GM19463 (cell line): ENCODE measurements at regions not wholly inside any gene's neighbourhood (a gene's known extent, or its start where the extent isn't known, plus 50 kb on each side); places are given as distances from the start of the nearest gene placed in this dataset.

Experiments used
- ATAC-seq: cut with Tn5 transposase; IDR thresholded peaks from one replicate; pipeline ENCODE4 v1.9.1; 2021; ENCODE audit warnings: mild to moderate bottlenecking, moderate library complexity; ENCODE audit not compliant: unreplicated experiment

GRCh38 chr5:88489364-88489763 lies 220.7 kb upstream of the TMEM161B start:
- ATAC-seq, result no peak

- no peak for ATAC-seq
These were observed 219.9 kb upstream of the TMEM161B start for GRCh38 chr5:88488561-88488960.

DNA sequence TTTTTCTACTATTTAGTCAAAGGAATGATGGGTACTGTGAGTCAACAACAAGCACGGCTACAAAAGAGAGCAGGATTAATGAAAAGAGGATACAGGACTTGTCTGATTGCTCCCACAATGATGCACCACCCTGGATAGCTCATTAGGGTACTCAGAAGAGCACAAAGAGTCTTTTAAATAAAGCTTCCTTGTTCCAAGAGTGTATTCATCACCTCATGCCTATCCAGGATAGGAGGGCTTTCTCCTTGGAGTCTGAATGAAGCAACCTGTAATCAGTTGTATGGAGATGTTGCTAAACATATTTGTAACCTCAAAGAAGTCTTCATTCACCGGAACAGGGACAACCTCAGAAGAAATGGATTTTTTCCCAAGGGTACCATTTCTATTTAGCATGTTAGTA lies 219.5 kb upstream of the TMEM161B start:
- no peak for ATAC-seq

GRCh38 chr5:88487066-88487465 lies 218.4 kb upstream of the TMEM161B start:
- ATAC-seq, result no peak

DNA sequence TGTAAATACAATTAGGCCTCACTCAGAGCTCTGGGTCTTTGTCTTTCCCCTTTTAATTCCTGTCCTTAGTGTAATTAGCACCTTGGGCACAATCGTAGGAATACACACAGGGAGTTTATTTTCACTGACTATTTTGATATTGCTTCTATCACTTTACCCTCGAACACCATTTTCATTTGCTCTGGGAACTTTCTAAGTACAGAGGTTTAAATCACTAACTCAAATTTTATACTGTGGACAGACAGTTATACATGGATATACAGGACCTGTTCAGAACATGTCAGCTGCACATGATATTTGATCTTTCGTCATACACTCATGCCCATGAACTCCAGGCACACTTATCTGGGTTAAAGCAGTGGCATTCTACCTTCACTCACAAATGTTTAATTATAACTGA lies 217.8 kb upstream of the TMEM161B start:
- no peak for ATAC-seq

DNA sequence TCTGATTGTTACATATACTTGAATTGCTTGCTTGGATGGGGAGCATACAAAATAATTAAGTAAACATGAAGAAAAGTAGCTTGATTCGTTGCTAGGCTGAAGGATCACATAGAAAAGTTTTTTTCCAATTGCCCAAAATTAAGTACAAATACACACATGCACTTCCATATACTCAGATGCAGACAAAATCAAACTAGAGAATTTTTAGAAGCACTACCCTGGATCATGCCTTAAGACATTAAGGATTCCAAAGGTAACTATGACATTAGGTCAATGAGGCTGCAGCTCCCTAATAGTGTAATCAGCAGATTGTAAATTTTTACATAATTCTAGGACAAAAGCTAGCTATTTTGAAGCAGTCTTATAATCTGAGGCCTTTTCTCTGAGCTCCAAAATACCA lies 216.9 kb upstream of the TMEM161B start:
- no peak for ATAC-seq

DNA sequence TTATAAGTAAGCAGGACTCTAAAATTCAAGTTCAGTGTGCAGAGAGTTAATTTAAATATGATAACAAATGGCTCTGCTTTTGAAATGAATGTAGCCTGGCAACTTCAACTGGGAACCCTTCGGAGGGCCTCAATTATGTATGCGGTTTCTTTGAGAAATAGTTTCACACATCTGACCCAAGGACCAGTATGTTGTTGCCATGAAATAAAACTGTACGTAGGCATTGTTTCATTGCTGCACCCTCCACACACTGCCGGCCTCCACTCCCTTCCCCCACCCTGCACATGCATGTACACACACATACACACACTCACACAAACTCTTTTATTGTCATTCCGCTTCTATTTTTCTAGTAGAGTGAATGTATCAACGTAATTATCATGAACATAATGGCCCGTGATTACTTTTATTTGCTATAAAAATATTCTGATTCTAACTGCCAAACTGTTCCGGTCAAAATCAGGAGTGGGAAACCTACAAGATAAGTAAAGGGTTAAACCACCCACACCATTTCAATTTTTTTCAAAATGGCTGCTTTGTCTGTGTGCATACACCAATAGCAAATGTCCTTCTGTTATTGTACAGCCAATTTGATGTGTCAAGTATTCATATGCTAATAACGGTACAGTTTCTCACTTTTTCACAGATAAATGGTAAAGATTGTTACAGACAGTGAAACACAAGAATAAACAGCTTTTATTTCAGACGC lies 215.5 kb upstream of the TMEM161B start:
- no peak for ATAC-seq

DNA sequence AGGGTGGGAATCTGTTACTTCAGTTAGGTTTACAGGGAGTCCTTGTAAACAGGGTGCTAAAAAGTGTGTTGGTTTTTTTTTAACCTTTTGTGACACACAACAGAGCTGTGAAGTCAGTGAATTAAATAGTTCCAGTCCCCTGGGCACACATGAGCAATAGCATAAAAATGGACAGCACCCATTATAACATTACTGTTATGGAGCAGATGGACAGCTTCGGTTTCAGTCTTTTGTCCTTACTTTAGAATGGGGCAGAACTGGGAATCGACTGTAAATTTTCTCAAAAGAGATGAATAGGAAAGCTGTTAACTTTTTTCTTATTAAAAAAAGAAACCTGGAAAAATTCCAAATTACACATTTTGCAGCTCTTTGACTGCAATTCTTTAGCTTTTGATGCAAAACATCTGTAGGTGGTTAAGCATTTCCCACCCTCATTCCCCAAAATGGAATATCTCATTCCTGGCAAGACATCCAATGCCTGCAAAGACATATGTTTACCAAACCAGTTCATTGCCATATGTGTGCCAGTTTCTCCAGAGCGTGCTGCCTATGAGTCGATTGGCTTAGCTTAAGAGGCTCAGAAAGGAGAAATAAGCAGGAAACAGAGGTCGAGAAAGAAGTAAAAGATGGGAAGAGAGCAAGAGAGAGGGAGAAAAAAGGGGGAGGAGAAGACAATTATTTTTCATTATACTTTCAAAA lies 212.3 kb upstream of the TMEM161B start:
- no peak for ATAC-seq

DNA sequence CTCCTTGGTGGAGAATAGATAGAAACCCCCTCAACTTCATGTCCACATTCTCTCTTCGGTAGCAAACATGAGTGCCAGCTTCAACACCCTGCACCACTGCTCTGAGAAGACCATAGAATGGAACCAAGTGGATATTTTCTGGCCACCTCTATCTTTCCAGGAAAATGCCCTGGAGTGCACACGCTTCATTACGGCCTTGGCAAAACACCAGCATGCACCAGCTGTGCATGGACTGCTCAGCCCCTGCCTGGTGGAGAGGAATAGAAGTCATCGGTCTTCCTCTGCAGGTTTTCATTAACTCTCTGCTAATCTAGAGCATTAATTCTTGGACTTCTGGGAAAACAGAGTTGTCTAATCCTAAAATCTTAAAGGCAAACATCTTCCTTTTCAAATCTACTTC lies 211.6 kb upstream of the TMEM161B start:
- no peak for ATAC-seq

GRCh38 chr5:88474574-88474973 lies 205.9 kb upstream of the TMEM161B start:
- no peak for ATAC-seq

DNA sequence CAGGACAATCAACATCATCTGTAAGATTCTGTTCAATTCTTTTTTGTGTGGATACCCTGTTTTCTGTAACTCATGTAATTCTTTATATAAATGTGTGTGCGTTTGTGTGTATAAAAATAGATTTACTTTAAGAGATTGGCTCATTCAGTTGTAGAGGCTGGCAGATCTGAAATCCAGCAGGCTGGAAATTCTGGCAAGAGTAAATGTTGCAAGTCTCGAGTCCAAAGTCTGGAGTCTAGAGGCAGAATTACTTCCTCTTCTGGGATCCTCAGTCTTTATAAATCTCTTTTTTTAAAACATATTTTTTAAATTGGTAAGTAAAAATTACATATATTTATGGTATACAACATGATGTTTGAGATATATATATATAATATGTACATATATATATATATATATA lies 202.1 kb upstream of the TMEM161B start:
- no peak for ATAC-seq

GRCh38 chr5:88459971-88460370 lies 191.3 kb upstream of the TMEM161B start:
- no peak for ATAC-seq

GRCh38 chr5:88452820-88453219 lies 184.2 kb upstream of the TMEM161B start:
- ATAC-seq, result no peak

DNA sequence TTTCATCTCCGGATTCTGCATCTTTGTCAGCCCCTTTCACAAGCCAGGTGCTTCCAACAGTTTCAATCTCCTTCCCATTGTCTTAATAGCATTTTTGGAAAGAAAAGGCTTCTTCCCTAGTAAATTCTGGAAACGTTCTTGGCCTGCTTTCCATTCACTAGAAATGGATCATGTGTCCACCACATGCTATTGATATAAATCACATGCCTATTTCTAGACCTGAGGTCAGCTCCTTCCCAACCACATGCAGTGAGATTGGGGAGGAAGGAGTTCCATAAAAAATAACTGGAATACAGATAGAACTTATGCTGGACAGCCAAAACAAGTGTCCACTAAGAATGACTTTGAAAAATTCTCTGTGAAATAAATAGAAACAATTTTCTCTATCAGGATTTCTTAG lies 181.6 kb upstream of the TMEM161B start:
- ATAC-seq, result no peak

DNA sequence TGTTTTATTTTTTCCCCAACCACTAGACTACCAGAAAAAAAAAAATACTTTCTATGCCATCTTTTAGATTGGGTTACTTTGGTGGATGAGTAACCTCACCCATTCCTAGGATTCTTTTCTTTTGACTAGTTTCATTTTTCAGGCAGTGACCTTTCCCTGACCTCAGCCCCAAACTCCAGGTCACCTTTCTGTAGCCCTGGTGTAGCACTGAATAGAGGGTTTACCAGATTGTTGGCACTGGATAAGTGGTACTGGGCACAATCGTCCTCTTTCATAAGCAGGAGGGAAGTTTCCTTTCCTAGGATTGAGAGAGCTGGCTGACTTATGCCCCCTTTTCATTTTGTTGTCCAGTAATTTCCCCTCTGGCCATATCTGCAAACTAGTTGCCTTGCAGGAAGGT lies 169.4 kb upstream of the TMEM161B start:
- ATAC-seq, result no peak

DNA sequence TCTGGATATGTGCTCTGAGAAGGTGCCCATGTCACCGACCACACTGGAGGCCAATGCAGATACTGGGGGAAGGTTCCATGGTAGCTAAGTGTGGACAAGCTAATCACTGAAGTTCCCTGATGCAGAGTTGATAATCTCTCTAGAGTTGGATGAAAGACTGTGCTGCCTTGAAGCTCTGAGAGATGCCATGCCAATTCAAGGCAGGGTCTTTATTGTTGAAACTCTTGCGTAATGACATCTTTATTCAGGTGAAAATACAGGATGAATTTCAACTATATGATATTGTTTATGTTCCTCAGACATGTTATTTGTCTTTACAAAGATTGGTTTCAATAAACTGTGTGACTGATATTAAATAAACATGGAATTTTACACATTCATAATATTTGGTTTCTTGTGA lies 167.6 kb upstream of the TMEM161B start:
- ATAC-seq, result no peak

DNA sequence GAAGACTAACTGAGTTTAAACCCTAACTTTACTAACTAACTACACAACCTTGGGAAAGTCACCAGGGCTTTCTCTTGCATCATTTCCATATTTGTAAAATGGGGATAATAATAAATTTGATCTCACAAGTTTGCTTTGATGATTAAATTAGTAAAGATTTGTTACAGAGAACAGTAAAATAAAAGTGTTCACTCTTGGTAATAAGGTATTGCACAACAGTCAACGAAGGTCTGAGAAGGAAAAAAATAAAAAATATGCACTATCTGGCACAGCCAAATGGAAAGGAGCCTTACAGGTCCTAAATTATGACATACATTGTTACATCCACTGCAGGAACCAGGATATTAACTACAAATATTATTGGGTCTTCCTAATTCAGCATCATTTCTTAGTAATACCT lies 160.0 kb upstream of the TMEM161B start:
- ATAC-seq, result no peak

GRCh38 chr5:88426441-88426840 lies 157.8 kb upstream of the TMEM161B start:
- no peak for ATAC-seq

GRCh38 chr5:88425124-88425523 lies 156.5 kb upstream of the TMEM161B start:
- ATAC-seq, result no peak

DNA sequence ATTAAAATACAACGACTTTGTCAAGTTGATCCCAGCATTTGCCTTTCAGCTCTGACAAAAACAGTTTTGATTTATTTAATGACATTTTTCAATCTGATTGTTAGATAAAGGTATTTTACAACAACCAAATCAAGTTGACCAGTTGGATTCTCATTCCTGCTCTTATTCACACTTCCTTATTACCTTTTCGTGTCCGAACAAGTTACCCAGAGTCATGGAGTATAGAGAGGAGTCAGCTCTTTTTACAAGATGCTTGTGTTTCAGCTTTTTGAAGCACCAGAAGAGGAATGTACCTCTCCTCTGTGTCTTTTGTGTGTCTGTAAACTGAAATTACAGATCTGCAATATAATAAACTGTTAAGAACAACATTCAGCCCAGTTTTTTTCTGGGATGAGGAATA lies 151.3 kb upstream of the TMEM161B start:
- no peak for ATAC-seq

DNA sequence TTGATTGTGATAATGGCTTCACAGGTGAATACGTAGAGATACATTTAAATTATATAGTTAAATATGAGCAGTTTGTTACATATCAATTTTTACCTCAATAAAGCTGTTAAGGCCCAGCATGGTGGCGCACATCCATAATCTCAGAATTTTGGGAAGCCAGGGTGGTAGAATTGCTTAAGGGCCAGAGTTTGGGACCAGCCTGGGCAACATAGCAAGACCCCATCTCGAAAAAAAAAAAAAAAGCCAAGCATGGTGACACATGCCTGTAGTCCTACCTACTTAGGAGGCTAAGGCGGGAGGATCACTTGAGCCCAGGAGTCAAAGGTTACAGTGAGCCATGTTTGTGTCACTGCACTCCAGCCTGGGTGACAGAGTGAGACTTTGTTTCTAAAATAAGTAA lies 138.7 kb upstream of the TMEM161B start:
- ATAC-seq, result no peak

GRCh38 chr5:88405783-88406182 lies 137.1 kb upstream of the TMEM161B start:
- no peak for ATAC-seq

GRCh38 chr5:88404405-88404804 lies 135.8 kb upstream of the TMEM161B start:
- no peak for ATAC-seq
